NCI-H446 treated with DMSO at 0.1 percent for 48 hours (cell line): ENCODE measurements at regions not wholly inside any gene's neighbourhood (a gene's known extent, or its start where the extent isn't known, plus 50 kb on each side); places are given as distances from the start of the nearest gene placed in this dataset.

Experiments
- DNase-seq: peaks from one replicate; lab custom pipeline; 2025; lab: John Stamatoyannopoulos, UW

DNA sequence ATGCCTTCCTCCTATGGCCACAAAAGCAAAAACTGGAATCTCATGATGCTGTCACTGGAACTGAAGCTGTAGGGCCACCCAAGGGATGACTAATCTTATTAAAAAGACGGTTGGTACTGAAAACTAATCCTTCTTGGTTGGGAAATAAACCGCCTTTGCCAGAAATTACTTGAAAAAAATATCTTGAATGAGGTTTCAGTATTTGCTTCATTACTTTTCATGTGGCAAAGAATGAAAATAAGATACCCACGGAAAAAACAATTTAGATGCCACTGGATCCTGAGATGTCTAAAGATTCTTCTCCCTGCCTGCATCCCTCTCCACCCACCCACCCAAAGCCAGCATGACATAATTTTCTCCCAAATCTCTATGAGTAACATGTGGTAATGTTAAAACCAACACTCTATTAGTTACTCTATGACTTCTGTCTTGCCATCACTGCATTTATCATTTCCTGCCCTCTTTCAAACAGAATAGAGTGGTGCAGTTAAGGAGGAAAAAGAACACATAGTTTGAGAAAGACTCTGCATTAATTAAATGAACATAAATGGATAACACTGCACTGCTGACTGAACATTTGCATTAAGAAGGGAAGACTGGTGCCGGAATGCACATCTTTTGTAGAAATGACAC lies 111.8 kb upstream of the DPH6 start:
- no peak for DNase-seq

DNA sequence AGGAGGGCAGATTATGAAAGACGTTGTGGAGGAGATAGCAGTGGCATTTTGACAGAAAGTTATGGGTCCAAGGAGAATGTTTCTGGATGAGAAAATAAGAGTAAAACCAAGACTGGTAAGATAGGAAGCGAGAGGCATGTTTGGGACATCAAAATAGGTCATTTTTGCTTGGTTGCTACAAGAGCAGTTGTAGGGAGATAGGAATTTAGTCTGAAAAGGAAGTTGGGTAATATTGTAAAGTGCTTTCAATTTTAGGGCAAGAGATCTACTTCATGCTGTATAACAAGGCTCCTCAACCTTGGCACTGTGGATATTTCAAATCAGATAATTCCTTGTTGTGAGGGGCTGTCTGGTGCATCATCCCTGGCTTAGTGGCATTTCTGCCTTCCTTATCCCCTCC lies 118.0 kb upstream of the DPH6 start:
- no peak for DNase-seq

DNA sequence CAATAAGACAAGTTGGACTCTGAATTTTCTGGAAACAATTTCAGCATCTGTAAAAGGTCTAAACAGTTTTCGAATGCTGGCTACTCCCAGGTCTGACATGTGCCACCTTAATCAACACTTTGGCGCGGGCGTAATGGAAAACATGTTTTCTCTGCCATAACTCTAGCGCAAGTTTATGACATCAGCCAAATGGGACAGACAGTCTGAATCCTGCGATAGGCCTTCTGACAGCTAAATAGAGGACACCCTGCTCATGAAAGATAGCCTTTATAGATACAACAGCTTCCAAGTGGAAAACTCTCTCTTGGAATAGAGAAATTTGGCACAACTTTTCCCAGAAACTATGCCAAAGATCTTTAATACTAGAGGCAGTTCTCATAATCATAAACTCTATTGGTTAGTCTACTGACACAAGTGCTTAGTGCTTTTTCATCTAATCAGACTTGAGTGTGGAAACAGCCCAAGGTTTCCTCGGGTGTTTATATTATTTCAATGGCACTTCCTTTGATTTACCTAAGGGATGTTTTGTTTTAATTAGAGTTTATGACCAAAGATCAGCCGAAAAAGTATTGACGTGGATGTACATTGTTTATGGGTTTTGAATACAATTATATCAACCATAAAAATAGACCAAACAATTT lies 120.1 kb upstream of the DPH6 start:
- peak; percentile 63 for DNase-seq

DNA sequence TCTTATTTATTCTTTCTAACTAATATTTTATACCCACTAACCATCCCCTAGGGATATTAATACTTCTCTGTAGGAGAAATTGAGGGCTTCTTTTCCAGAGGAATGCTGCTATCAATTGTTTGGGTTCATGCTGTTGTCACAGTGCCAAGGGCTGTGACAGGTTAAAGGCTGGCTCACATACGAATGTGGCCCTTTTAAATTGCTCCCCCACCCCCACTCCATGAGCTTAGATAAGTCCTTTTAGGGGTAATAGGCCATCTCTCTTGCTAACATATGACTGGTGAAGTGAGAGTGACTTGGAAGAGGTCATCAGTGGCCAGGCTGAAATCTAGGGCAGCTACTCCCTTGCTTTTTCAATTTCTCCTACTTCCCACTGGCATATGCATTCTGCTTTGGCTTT lies 121.9 kb upstream of the DPH6 start:
- DNase-seq, result no peak

DNA sequence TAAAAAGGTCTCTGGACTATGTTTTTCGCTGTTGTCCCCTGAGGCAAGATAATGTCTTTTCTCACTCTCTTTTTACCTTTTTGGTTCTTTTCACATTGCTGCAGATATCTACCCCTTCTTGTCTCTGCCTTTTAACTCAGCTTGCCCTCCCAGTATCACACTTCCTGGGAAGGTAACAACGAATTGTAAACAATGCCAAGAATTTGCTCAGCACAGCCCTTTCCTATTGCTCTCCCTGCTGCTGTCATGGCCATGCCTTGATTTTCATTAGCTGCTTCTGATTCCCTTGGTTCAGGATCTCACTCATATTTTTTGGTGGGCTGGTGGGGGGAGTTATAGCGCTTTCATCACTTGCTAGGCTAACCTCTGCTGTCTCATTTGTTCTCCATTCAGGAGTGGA lies 123.1 kb upstream of the DPH6 start:
- DNase-seq, result no peak

DNA sequence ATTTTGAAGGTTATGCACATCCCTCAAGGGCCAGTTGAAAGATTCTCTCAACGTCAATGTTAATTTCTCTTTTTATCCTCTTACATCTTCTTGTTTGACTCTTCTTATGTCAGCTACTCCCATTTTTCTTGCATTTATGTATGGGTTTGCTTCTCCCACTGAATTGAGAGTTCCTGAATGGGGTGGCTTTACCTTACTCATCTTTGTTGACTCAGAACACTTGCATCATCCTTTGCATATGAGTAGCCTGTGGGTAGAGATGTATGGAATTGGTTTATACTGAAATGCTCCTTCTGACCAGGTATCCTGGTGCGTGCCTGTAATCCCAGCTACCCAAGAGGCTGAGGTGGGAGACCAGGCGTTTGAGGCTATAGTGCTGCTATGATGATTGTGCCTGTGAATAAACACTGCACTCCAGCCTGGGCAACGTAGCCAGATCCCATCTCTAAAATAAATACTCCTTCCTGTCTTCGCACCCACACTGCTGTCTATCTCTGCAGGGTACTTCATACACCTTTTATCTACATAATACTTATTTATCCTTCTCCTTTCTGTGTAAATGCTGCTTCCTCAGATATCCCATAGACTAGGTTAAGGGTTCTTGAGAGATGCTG lies 123.6 kb upstream of the DPH6 start:
- no peak for DNase-seq

DNA sequence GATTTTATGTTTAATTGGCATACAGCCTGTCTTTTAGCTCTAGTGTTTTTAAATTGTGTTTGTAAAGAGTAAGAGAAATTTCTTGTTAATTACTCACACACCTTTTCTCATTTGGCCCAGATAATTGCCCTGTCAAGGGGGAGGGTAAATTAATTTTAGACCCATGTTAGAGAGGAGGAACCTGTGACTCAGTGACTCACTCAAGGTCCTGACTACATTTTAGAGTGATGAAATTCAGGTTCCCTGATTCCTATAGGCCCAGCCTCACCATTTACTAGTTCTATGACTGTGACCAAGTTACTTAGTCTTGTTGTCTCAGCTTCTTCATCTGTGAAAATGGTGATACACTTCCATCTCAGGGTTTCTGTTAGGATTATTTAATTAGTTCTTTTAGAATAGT lies 125.2 kb upstream of the DPH6 start:
- DNase-seq, result no peak

DNA sequence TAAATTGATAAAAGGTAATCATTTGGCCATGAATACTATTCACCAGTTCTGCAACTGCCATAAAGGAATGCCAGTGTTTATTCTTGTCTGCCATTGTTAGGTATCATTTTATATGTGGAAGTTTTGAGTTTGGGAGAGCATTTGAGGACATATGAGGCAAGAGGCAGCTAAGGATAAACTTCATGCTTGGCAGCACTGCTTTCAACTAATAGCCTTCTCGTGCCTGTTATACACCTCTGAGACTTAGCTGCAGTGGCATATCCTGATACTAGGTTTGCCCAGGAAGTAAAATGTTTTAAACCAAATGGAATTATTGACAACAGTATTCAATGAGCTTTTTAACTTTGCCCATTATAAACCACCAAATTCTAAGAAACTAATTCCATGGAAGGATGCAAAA lies 126.0 kb upstream of the DPH6 start:
- no peak for DNase-seq

DNA sequence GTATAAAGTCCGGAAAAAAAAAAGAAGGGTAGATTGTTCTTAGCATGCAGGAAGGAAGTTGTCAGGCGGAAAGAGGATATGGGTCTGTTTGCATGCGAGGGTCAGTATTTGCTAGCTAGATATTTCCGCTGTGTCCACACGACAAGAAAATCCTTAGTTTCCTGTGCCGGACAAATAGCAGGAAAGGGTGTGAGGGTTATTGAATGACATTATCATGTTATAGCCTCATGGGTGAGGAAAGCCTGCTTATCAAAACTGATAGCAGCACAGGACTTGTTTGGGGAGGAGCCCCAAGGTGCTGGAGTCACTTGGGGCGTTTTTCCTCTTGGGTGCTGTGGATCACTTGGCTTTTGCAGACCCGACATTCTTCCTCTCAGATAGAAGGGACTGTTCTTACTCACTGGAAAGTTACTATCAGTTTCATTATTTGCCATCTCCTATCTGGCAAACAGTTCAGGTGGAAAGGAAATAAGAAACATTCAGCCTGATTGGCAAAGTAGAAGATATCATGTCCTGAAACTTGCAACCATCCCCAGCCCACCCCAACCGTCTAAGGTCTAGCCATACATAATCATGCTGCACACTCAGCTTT lies 127.2 kb upstream of the DPH6 start:
- no peak for DNase-seq

DNA sequence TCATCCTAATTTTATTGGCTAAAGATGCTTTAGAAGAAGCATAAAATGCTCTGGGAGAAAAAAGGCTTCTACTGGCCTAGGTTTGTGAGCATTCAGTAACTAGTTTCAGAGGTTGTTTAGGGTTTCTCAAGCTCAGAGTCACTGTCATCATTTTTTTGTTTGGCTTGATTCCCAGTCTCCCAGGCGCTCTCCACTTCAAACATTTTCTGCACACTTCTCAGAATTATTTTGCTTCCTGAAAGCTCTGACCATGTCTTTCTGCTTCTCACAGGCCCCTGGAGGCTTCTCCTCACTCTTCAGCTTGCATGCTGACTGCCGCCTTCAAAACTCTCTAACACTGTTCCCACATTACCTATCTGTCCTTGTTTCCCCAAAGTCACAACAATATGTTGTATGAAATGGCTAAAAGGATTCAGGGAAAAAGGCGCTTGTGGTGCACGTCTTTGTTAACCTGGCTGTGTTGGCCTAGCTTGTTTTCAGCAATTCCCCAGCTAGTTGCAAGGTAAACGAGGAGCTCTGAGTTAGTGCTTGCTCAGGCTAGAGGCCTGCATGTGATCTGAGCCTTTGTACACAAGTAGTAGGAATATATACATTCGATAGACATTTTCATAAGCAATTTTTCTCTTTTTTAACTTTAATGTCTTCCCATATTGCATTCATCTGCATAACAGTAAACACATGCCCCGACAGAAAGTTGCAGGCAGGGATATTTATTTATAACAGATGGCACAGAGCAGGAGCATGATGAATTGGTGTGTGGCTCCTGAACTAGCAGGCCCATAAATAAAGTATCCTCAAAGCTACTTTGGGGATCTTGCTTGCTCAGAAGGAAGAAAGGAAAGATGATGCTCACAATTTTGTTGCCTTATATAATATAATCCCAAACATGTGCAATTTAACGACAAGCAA lies 129.2 kb upstream of the DPH6 start:
- peak; percentile 45 for DNase-seq

DNA sequence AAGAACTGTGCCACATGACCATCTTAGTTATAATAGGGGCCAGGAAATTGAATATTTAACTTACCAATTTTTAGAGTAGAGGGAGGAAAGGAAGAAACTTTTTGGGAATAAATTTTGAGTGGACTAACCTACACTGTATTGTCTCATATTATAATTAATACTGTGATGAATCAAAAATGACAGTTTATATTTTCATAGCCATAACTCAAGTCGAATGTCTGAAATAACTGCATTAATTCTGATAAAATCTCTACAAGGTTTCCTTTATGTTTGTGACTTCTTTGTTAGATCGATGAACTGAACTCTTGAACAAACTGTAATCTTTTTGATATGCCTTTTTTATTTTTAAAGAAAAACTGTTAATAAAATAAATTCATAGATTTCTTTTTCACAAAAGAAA lies 132.8 kb upstream of the DPH6 start:
- DNase-seq, result no peak

DNA sequence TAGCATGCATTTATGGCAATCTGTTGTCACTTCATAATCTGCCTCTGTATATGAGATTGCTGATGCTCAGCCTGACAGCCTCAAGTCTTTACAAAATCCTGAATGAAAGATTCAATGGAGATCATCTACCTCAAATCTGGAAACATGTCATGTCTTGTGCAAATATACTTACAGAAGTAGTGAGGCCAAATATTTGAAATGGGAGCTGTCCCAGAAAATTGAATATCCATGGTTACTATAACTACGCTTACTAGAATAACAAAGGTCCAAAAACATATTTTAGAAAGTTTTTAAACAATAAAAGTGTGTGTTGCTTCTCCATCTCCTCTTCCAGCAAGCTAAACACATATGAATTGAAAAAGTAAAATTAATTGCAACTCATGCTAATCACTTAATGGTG lies 133.2 kb upstream of the DPH6 start:
- DNase-seq, result no peak

DNA sequence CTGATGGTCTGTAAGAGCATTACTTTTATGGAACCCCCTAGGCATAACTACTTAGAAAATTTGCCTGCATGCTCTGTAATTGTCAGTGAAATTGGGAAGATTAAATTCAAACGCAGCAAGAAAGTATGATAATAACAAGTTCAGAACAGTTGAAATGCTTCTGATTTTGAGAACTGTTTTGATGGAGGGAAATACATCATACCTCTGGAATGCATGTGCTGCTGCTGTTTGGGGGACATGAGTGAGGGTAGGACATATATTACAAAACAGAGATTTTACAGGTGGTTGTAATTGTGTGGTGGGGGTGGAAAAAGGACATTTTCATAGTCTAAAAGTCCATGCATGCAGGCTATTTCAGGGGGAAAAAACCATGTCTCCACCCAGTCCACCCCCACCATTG lies 135.0 kb upstream of the DPH6 start:
- DNase-seq, result no peak

DNA sequence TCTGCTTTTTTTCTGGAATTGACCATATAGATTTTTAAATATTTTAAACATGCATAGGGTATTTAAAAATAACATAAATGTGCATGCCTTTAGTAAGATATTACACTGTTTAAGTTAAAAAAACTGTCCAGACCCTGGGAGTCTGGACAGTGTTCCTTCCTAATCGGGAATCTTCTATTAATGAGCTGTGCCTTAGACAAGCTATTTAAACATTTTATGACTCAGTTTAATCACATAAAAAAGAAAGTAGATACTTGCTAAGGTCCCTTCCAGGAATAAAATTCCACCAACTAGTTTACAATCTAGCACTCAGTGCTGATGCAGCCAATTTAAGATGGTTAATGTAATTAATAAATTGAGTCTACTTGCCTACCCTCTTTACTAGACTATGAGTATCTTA lies 140.4 kb upstream of the DPH6 start:
- no peak for DNase-seq

DNA sequence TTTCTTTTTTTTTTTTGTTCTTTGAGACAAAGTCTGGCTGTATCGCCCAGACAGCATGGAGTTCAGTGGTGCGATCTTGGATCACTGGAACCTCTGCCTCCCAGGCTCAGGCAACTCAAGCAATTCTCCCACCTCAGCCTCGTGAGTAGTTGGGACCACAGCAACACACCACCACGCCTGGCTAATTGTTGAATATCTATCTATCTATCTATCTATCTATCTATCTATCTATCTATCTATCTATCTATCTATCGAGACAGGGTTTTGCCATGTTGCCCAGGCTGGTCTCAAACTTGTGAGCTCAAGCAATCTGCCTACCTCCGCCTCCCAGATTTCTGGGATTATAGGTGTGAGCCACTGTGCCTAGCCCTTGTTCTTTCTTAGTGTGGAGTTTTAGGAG lies 143.3 kb upstream of the DPH6 start:
- no peak for DNase-seq

DNA sequence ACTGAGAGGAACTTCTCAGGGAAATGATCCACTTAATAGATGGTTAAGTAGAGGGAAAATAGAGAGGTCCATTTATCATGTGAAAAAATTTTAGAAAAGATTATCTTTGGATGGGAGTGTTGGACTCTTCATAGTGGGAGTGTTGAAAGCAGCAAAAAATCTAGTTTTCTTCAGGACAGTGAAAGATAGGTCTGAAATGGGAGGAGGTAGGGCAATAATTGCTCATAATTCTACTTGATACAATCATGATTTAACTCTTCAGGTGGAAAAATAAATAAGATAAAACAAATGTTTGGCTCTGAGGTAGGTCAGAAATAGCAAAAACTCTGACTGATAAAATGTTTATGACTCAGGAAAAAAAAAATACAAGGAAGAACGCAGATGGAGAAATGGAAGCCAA lies 144.1 kb upstream of the DPH6 start:
- DNase-seq, result no peak

DNA sequence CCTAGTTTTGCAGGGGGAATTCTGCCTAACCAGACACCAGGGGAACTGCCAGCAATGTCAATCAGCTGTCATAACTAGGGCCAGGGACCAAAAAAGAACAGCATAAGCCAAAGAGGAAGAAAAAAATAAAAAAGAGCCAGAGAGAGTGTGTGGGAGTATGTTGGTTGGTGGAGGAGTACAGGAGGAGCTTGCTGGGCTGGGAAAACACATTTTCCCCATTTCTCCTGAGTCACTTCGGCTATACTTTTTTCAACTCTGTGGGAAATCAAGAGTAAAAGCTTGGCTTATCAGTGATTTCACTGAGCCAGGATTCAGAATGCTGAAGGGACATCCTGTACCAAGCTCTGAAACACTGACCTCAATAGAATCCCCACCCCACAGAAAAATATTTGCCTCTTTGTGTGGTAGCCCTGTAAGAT lies 144.7 kb upstream of the DPH6 start:
- peak; percentile 61 for DNase-seq

DNA sequence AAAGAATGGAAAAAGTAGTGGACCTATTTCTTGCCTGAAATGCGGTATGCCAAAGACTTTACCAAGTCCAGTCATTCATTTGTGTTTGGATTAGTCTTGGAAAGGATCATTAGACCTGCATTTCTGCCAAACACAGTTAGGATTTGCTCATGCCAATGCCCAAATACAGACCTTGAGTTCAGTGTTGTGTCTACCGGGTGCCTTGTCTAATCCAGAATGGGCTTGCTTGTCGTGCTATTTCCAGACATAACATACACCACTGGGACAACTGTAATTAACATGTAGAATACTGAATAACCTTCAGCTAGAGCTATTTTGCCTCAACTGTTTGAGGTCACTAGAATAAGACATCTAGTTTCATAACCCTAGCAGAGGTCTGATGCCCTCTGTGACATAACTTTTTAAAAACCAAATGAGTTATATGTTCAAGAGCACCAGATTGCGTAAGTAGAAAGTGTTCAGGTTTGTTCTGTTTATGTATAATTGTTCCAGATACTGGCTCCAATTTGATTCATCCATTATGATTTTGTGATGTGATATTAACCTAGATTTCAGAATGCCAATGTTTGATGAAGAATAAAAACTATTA lies 145.3 kb upstream of the DPH6 start:
- peak; percentile 61 for DNase-seq

DNA sequence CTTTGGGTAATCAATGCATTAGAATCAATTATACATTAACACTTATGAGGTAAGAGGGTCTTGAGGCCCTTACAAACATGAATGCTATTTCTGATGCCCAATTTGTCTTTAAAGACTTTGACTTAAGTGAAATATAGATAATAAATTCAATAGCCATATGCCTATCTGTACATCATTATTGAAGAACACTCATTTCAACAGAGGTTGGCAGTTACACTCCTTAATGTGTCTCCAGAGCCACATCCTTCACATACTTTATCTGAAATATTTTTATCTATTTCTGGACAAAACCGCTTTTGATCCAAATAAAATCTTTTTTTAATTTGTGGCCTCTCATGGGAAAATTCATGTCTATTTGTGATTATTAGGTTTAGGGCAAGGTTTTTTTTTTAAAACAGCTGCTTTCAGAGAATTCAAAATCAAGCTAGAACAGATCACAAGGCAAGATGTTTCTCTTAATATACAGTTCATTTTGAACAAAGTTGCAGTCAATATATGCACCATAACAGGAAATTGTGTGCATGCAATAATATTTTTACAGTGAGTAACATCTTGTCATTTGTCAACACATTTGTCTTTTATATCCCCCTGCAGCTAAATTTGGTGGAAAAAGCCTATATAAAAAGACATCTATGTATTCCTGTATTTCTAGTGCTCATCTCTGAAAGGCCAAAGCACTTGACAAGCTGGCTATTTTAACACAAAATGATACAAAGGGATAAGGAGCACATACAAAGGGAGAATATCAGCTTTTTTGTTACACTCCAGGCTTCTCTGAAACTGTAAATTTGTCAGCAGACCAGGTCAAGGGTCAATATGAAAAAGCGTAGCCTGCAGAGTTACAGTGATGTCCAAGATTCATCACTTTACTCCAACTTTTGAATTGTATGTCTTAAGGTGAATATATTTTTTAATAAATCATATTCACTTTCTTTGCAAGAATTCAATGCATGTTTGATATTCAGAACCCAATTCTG lies 146.2 kb upstream of the DPH6 start:
- no peak for DNase-seq

DNA sequence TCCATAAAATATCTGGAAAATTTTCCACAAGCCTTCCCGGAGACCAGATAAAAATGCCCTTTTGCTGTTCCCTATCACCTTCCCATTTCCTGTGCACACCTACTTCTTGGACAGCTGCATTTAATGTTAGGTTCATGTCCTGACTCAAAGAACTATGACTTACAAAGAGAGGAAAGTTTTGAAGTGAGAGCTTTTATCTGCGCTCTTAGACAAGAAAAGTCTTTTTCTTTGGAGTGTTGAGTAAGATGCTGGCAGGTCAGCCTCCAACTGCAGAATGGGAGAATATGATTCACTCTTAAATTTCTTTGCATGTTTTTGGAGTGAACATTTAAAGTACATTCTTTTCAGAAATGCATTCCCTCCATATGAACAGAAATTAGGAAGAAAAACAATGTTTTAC lies 147.3 kb upstream of the DPH6 start:
- DNase-seq, result no peak

DNA sequence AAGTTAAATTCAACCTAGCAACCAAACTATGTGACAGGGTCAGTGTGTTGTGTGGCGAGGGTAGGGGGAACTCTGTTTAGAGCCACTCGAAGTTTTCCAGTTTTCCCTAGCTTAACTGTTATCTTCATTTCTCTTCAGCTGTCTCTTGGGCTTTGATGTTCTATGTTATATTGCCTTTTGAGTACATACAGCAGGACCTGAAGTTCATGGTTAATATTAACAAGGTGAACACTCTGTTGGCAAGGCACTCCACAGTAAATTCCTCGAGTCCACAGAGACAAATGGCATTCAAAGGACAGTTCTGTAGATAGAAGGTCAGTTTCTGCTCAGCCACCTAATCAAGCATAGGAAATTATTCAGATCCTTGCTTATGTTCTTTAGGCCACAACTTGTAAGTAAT lies 147.9 kb upstream of the DPH6 start:
- no peak for DNase-seq
